ENCODE measurements at regions not wholly inside any gene's neighbourhood (a gene's known extent, or its start where the extent isn't known, plus 50 kb on each side); places are given as distances from the start of the nearest gene placed in this dataset.

- Histone ChIP-seq H3K27me3 (no peaks in the 10 kb centered on the region), H3K36me3 (no peaks in the 10 kb centered on the region), H3K4me1 (no peaks in the 10 kb centered on the region), H3K4me3 (no peak overlapping the region), H3K9me3 (no peaks in the 10 kb centered on the region), H3K27ac (no peak overlapping the region)
- DNase-seq = no peak
- TF ChIP-seq POLR2A (IDR thresholded peaks at IDR 0.05) = no peak
- no peak for TF ChIP-seq CTCF (IDR thresholded peaks at IDR 0.05)
- intact Hi-C loops (cut with DNase I; ENCODE audit: low total_unique reads) = no loop called here
These were observed 695.8 kb downstream of the RPS29 start for GRCh38 chr14:48890333-48890732.

- H3K9me3 ChIP-seq = no peaks in the 10 kb centered on the region
- H3K4me1 ChIP-seq = no peaks in the 10 kb centered on the region
- no peak for TF ChIP-seq POLR2A (IDR thresholded peaks at IDR 0.05)
- no peak for TF ChIP-seq CTCF (IDR thresholded peaks at IDR 0.05)
- no peaks in the 10 kb centered on the region for H3K36me3 ChIP-seq
- H3K27me3 ChIP-seq = no peaks in the 10 kb centered on the region
- no peak for DNase-seq
- intact Hi-C loops (cut with DNase I; ENCODE audit: low total_unique reads) = no loop called here
- H3K4me3 ChIP-seq = no peak overlapping the region
- no peak overlapping the region for H3K27ac ChIP-seq
These were observed 709.3 kb downstream of the RPS29 start for GRCh38 chr14:48876806-48877340.

- H3K27me3 ChIP-seq = no peaks in the 10 kb centered on the region
- H3K4me1 ChIP-seq = no peaks in the 10 kb centered on the region
- no peak overlapping the region for H3K27ac ChIP-seq
- intact Hi-C loops (cut with DNase I; ENCODE audit: low total_unique reads) = no loop called here
- TF ChIP-seq POLR2A (IDR thresholded peaks at IDR 0.05) (no peak), CTCF (IDR thresholded peaks at IDR 0.05) (no peak)
- DNase-seq = no peak
- no peaks in the 10 kb centered on the region for H3K9me3 ChIP-seq
- no peak overlapping the region for H3K4me3 ChIP-seq
- no peaks in the 10 kb centered on the region for H3K36me3 ChIP-seq
These were observed 711.5 kb downstream of the RPS29 start for GRCh38 chr14:48874711-48875110.

GRCh38 chr14:48857366-48857765, 728.8 kb downstream of the RPS29 start:
- no peaks in the 10 kb centered on the region for H3K36me3 ChIP-seq
- H3K4me1 ChIP-seq = no peaks in the 10 kb centered on the region
- H3K27me3 ChIP-seq = no peaks in the 10 kb centered on the region
- no peak overlapping the region for H3K4me3 ChIP-seq
- TF ChIP-seq CTCF (IDR thresholded peaks at IDR 0.05) (no peak), POLR2A (IDR thresholded peaks at IDR 0.05) (no peak)
- H3K27ac ChIP-seq = no peak overlapping the region
- intact Hi-C loops (cut with DNase I; ENCODE audit: low total_unique reads) = no loop called here
- no peaks in the 10 kb centered on the region for H3K9me3 ChIP-seq
- no peak for DNase-seq

GRCh38 chr14:48853159-48853558, 733.0 kb downstream of the RPS29 start:
- H3K27ac ChIP-seq = no peak overlapping the region
- H3K4me3 ChIP-seq = no peak overlapping the region
- DNase-seq = no peak
- TF ChIP-seq CTCF (IDR thresholded peaks at IDR 0.05) (no peak), POLR2A (IDR thresholded peaks at IDR 0.05) (no peak)
- intact Hi-C loops (cut with DNase I; ENCODE audit: low total_unique reads) = no loop called here
- no peaks in the 10 kb centered on the region for H3K9me3 ChIP-seq
- H3K36me3 ChIP-seq = no peaks in the 10 kb centered on the region
- H3K27me3 ChIP-seq = no peaks in the 10 kb centered on the region
- H3K4me1 ChIP-seq = no peaks in the 10 kb centered on the region

Measured in uterus (tissue), 3 donors.